ENCODE measurements at regions not wholly inside any gene's neighbourhood (a gene's known extent, or its start where the extent isn't known, plus 50 kb on each side); places are given as distances from the start of the nearest gene placed in this dataset.

DNA sequence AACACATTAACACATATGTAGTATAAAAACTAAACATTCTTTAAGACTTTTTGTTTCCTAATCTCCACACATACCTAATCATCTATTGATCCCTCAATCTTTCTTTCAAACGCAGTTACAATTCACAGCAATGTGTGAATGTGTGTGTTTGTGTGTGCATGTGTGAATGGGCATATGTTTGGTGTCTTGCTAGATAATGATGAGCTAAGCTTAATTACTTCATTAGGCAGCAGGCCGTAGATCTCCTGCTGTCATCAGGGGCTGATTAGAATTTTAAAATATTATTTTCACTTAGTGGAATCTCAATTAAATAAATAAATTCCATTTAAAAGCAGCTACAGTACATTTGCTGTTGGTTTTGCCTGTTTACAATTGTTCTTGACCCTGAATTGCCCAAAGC, 187.8 kb upstream of the LHX8 start:
- TF ChIP-seq, protein P1, sequence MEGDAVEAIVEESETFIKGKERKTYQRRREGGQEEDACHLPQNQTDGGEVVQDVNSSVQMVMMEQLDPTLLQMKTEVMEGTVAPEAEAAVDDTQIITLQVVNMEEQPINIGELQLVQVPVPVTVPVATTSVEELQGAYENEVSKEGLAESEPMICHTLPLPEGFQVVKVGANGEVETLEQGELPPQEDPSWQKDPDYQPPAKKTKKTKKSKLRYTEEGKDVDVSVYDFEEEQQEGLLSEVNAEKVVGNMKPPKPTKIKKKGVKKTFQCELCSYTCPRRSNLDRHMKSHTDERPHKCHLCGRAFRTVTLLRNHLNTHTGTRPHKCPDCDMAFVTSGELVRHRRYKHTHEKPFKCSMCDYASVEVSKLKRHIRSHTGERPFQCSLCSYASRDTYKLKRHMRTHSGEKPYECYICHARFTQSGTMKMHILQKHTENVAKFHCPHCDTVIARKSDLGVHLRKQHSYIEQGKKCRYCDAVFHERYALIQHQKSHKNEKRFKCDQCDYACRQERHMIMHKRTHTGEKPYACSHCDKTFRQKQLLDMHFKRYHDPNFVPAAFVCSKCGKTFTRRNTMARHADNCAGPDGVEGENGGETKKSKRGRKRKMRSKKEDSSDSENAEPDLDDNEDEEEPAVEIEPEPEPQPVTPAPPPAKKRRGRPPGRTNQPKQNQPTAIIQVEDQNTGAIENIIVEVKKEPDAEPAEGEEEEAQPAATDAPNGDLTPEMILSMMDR (IDR thresholded peaks at IDR 0.05): no peak
- TF ChIP-seq, protein P2, sequence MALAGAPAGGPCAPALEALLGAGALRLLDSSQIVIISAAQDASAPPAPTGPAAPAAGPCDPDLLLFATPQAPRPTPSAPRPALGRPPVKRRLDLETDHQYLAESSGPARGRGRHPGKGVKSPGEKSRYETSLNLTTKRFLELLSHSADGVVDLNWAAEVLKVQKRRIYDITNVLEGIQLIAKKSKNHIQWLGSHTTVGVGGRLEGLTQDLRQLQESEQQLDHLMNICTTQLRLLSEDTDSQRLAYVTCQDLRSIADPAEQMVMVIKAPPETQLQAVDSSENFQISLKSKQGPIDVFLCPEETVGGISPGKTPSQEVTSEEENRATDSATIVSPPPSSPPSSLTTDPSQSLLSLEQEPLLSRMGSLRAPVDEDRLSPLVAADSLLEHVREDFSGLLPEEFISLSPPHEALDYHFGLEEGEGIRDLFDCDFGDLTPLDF (CRISPR knock-in tag; IDR thresholded peaks at IDR 0.05): no peak
- TF ChIP-seq NFYB (CRISPR knock-in tag; conservative IDR thresholded peaks at IDR 0.05; ENCODE audit: low read depth) (no peak), ETV6 (CRISPR knock-in tag; IDR thresholded peaks at IDR 0.05) (no peak), ATF1 (CRISPR knock-in tag; IDR thresholded peaks at IDR 0.05) (no peak), NR2C2 (CRISPR knock-in tag; IDR thresholded peaks at IDR 0.05) (no peak), CREB1 (CRISPR knock-in tag; IDR thresholded peaks at IDR 0.05) (no peak), NR1H2 (CRISPR knock-in tag; IDR thresholded peaks at IDR 0.05) (no peak), CBFB (CRISPR knock-in tag; IDR thresholded peaks at IDR 0.05; ENCODE audit: low read depth) (no peak), ESRRA (CRISPR knock-in tag; IDR thresholded peaks at IDR 0.05; ENCODE audit: borderline replicate concordance) (no peak), SP1 (CRISPR knock-in tag; conservative IDR thresholded peaks at IDR 0.05) (no peak)
- TF ChIP-seq, protein P3, sequence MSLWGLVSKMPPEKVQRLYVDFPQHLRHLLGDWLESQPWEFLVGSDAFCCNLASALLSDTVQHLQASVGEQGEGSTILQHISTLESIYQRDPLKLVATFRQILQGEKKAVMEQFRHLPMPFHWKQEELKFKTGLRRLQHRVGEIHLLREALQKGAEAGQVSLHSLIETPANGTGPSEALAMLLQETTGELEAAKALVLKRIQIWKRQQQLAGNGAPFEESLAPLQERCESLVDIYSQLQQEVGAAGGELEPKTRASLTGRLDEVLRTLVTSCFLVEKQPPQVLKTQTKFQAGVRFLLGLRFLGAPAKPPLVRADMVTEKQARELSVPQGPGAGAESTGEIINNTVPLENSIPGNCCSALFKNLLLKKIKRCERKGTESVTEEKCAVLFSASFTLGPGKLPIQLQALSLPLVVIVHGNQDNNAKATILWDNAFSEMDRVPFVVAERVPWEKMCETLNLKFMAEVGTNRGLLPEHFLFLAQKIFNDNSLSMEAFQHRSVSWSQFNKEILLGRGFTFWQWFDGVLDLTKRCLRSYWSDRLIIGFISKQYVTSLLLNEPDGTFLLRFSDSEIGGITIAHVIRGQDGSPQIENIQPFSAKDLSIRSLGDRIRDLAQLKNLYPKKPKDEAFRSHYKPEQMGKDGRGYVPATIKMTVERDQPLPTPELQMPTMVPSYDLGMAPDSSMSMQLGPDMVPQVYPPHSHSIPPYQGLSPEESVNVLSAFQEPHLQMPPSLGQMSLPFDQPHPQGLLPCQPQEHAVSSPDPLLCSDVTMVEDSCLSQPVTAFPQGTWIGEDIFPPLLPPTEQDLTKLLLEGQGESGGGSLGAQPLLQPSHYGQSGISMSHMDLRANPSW (CRISPR knock-in tag; conservative IDR thresholded peaks at IDR 0.05; ENCODE audit: low read depth): no peak
- TF ChIP-seq, protein P4, sequence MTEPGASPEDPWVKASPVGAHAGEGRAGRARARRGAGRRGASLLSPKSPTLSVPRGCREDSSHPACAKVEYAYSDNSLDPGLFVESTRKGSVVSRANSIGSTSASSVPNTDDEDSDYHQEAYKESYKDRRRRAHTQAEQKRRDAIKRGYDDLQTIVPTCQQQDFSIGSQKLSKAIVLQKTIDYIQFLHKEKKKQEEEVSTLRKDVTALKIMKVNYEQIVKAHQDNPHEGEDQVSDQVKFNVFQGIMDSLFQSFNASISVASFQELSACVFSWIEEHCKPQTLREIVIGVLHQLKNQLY (CRISPR knock-in tag; IDR thresholded peaks at IDR 0.05): no peak
- TF ChIP-seq, protein P5, sequence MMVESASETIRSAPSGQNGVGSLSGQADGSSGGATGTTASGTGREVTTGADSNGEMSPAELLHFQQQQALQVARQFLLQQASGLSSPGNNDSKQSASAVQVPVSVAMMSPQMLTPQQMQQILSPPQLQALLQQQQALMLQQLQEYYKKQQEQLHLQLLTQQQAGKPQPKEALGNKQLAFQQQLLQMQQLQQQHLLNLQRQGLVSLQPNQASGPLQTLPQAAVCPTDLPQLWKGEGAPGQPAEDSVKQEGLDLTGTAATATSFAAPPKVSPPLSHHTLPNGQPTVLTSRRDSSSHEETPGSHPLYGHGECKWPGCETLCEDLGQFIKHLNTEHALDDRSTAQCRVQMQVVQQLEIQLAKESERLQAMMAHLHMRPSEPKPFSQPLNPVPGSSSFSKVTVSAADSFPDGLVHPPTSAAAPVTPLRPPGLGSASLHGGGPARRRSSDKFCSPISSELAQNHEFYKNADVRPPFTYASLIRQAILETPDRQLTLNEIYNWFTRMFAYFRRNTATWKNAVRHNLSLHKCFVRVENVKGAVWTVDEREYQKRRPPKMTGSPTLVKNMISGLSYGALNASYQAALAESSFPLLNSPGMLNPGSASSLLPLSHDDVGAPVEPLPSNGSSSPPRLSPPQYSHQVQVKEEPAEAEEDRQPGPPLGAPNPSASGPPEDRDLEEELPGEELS (CRISPR knock-in tag; IDR thresholded peaks at IDR 0.05): no peak

Measured in WTC11 (cell line).